GM23248 (cell line): ENCODE measurements at regions not wholly inside any gene's neighbourhood (a gene's known extent, or its start where the extent isn't known, plus 50 kb on each side); places are given as distances from the start of the nearest gene placed in this dataset.

ENCODE experiments used
- EZH2 ChIP-seq: fragments of 200-600 bp; sonication (generic); IDR thresholded peaks from 2 replicates; pipeline ENCODE4 v1.6.1; 2018; ENCODE audit warnings: antibody characterized with exemption, mild to moderate bottlenecking; ENCODE audit not compliant: insufficient read depth, poor library complexity, severe bottlenecking
- EZH2phosphoT487 ChIP-seq: fragments of 200-600 bp; sonication (generic); IDR thresholded peaks from 2 replicates; pipeline ENCODE4 v1.6.1; 2018; ENCODE audit warnings: antibody characterized with exemption, moderate library complexity, mild to moderate bottlenecking, low read depth; ENCODE audit not compliant: insufficient read depth

GRCh38 chr13:59111751-59112171 is 1052.0 kb downstream of the DIAPH3 start:
- TF ChIP-seq EZH2, result no peak
- no peak for TF ChIP-seq EZH2phosphoT487
